Stimulated activated CD4-positive, alpha-beta T cell treated with anti-CD3 and anti-CD28 coated beads, Interleukin-4, amount 100 ng/mL, for 4 hours (primary cell): ENCODE measurements at regions not wholly inside any gene's neighbourhood (a gene's known extent, or its start where the extent isn't known, plus 50 kb on each side); places are given as distances from the start of the nearest gene placed in this dataset.

Experiments
- DNase-seq, 2 experiments: peaks; one replicate each; pipeline ENCODE4 v3.0.0-alpha.2; 2020

GRCh38 chr9:73682789-73683188 lies 531.1 kb downstream of the ANXA1 start:
- no peak for DNase-seq

- no peak for DNase-seq
Measured at GRCh38 chr9:73683862-73684591, 532.4 kb downstream of the ANXA1 start.

DNA sequence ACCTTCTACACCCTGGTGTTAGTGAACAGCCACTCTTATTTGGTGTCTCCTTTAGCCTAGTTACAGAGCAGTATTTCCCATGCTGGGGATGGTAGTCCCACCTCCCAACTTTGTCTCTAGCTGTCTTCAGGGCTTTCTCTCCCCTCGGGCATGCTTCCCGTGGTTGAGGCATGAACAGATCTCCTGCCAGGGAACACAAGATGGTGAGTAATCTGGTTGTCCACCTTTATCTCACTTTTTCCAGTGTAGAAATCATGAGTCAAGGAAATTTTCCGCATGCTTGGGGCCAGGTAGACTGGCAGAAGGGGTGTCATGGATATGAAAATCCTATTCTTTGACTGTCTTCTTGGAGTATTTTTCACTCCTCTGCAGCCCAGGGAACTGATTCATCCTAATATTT lies 532.9 kb downstream of the ANXA1 start:
- no peak for DNase-seq

DNA sequence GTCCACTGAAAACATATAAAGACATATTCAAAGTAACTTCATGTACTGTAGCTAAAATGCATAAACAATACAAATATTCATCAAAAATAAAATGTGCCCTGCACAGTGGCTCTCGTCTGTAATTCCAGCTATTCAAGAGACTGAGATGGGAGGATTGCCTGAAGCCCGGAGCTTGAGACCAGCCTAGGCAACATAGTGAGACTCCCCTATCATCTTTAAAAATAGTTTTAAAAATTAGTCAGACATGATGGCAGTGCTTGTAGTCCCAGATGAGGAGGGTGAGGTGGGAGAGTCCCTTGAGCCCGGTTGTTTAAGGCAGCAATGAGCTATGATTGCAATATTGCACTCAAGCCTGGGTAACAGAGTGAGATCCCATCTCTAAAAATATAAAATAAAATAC lies 534.1 kb downstream of the ANXA1 start:
- DNase-seq = no peak

- DNase-seq = no peak
Measured at GRCh38 chr9:73689051-73689870, 537.6 kb downstream of the ANXA1 start.

- DNase-seq = no peak
Measured at GRCh38 chr9:73701415-73702057, 549.9 kb downstream of the ANXA1 start.

GRCh38 chr9:73714294-73714693 lies 562.6 kb downstream of the ANXA1 start:
- no peak for DNase-seq

DNA sequence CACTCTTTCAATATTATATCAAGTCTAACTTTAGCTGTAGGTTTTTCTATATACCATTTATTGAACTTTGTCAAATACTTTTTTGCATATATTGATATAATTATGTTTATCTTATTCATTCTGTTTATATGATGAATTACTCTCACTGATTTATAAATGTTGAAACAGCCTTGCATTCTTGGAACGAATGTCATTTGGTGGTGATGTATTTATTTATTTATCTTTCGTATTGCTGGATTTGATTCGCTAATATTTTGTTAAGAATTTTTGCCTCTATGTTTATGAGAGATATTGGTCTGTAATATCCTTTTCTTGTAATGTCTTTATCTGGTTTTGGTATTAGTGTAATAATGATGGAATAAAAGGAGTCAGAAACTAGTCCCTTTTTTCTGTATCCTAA lies 563.9 kb downstream of the ANXA1 start:
- no peak for DNase-seq

DNA sequence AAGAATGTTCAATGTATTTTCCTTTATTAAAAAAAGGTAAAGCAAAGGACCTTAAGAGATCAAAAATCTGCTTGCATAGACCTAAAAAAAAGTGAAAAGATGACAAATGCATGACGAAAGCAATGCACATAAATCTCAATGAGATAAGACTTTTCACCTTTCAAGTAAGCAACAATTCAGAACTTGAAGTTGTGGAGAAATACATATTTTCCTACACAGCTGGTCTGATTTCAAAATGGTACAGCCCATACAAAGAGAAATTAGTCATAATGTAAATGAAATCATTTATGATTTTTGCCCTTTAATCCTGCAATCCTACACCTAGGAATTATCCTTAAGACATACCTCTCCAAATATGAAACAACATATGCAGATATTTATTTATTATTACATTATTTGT lies 568.0 kb downstream of the ANXA1 start:
- no peak for DNase-seq

DNA sequence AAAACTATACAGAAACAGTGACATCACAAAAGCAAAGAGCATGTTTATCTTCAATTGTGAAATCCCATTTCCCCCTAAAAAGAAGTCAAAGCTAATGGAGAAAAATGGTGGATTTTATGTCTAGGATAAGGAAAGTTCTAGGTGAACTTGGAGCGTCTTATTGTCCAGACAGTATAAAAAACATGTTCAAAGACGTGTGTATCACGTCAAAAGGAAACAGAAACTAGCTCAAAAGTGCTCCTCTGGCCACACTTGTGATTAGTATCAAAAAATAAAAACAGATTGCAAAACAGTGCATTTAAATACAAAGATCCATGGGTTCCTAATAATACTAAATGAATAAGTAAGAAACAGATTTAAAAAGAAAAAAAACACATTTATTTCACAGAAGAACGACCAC lies 568.9 kb downstream of the ANXA1 start:
- no peak for DNase-seq

DNA sequence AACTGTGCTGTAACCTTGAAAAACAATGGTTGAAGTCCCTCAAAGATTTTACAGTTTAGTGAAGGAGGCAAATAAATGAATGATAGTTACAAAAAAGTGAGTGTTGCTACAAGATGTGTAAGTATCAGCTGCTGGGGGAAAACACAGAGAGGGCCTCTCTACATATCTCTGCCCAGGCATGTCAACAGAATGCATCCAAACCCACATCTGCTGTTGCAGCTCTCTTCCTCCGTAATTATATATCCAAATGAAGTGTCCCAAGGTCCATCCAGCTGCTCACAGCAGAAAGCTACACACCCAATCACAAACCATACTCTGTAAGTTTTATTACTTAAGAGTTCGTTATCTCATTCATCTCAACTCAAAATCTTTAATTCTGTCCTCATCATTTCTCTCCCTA lies 584.6 kb downstream of the ANXA1 start:
- no peak for DNase-seq

DNA sequence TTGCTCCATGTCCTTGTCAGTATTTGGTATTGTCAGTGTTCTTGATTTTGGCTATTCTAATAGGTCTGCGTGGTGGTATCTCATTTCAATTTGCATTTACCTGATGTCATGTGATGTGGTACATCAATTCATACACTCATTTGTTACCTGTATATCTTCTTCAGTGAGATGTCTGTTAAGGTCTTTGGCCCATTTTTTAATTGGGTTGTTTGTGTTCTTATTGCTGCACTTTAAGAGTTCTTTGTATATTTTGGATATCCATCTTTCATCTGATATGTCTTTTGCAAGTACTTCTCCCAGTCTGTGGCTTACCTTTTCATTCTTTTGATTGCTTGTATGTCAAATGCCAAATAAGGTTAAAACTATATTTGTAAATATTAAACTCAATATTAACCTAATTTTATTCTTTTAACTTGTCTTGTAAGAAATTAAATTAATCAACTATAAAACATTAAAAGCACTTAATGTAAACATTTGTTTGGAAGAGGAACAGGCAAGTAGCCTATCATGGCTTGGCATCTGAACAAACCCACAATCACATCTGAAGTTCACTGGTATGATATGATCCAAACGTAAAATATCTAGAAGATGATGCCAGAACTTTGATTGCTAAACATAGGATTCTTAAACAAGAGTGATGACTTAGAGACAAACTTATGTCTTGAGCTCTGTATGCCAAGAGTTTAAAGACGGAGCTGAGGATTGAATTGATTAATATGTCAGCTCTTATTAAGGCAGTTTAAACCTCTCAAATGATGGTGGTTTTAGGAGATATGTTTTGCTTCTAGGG lies 587.3 kb downstream of the ANXA1 start:
- no peak for DNase-seq

- DNase-seq = no peak
Measured at GRCh38 chr9:73741316-73741715, 589.7 kb downstream of the ANXA1 start.

- no peak for DNase-seq
Measured at GRCh38 chr9:73742412-73742811, 590.7 kb downstream of the ANXA1 start.

GRCh38 chr9:73743826-73744225 lies 592.2 kb downstream of the ANXA1 start:
- no peak for DNase-seq

- DNase-seq = no peak
Measured at GRCh38 chr9:73745598-73745997, 593.9 kb downstream of the ANXA1 start.

DNA sequence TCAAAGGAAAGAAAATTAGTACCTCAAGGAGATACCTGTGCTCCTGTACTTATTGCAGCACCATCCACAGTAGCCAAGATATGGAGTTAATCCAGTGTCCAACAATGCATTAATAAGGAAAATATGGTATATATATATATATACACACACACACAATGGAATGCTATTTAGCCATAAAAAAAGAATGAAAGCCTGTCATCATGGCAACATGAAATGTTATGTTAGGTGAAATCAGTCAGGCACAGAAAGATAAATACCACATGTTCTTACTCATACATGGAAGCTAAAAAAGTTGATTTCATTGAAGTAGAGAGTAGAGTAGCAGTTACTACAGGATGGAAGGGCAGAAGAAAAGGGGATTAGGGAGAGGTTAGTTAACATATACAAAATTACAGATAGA lies 601.5 kb downstream of the ANXA1 start:
- no peak for DNase-seq

- no peak for DNase-seq
Measured at GRCh38 chr9:73761905-73762304, 610.2 kb downstream of the ANXA1 start.

GRCh38 chr9:73773896-73774295 lies 622.2 kb downstream of the ANXA1 start:
- DNase-seq = no peak

- DNase-seq = no peak
Measured at GRCh38 chr9:73775757-73776156, 624.1 kb downstream of the ANXA1 start.

GRCh38 chr9:73780916-73781315 lies 629.3 kb downstream of the ANXA1 start:
- no peak for DNase-seq

- no peak for DNase-seq
Measured at GRCh38 chr9:73782166-73782565, 630.5 kb downstream of the ANXA1 start.

DNA sequence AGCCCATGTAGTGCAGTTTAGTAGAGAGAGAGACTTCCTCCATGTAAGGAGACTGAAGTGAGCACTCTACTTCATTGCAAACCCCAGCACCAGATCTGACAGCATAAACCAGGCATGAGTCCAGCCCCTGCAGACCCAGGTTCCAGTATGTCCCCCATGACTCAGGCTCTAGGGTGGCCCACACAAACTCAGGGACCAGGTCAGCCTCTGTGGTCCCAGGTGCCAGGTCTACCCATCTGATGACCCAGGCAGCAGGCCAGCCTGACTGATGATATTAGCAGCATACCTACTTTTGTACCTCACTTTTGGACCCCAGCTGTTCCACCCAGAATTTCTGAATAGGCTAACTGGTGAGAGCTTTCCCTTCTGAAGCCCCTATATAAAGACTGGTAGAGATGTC lies 647.8 kb downstream of the ANXA1 start:
- DNase-seq = no peak
